ENCODE measurements at regions not wholly inside any gene's neighbourhood (a gene's known extent, or its start where the extent isn't known, plus 50 kb on each side); places are given as distances from the start of the nearest gene placed in this dataset.

DNA sequence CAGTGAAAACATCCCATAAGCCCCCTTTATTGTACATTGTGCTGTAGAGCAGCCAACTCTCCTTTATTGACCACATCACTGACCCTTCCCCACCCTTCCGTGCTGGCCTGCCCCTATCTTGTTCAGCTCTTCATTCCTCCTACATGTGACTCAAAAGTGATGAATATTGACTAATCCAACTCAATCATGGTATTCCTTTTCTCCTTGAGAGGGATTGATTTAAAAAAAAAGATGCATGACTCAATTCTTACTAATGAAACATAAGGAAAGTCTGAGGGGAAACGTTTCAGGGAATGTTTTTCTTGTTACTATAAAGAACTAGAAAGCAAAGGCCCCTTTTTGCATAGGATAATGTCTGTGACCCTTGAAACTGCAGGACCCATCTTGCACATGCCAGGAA lies 125.2 kb upstream of the SOX9 start:
- DNase-seq (ENCODE audit: low read depth, low spot score) (no peak), FAIRE-seq (no peak)
- Histone ChIP-seq H2AFZ (ENCODE audit: low read depth, low read length) (no peak overlapping the region), H3K36me3 (ENCODE audit: control insufficient read depth in 2 of 2, extremely low read depth in 1 of 2, insufficient read depth in 2 of 2, low read length in 2 of 2) (no peaks in the 10 kb centered on the region), H3K27me3 (ENCODE audit: control insufficient read depth in 2 of 2, insufficient read depth in 2 of 2, low read length in 2 of 2) (no peaks in the 10 kb centered on the region), H4K20me1 (replicated peaks; ENCODE audit: control insufficient read depth, extremely low read depth, insufficient read depth, low read length) (no peaks in the 10 kb centered on the region), H3K79me2 (ENCODE audit: control insufficient read depth, insufficient read depth, low read length) (no peaks in the 10 kb centered on the region), H3K9me3 (replicated peaks; ENCODE audit: control insufficient read depth, insufficient read depth, low read length) (peaks cover 10% of the 10 kb centered on the region), H3K4me3 (replicated peaks in 1 of 3; ENCODE audit: insufficient read depth in 1 of 3, low read depth in 1 of 3, low read length in 3 of 3) (no peak overlapping the region), H3K4me1 (ENCODE audit: control insufficient read depth, extremely low read depth, insufficient read depth, low read length) (no peaks in the 10 kb centered on the region), H3K27ac (ENCODE audit: insufficient read depth, low read depth, low read length) (no peak overlapping the region), H3K4me2 (ENCODE audit: insufficient read depth, low read length) (no peak overlapping the region), H3K9me1 (replicated peaks; ENCODE audit: control insufficient read depth, extremely low read depth, insufficient read depth, low read length) (no peaks in the 10 kb centered on the region), H3K9ac (replicated peaks; ENCODE audit: extremely low read depth, insufficient read depth, low read length) (no peak overlapping the region)
- TF ChIP-seq, protein P1, sequence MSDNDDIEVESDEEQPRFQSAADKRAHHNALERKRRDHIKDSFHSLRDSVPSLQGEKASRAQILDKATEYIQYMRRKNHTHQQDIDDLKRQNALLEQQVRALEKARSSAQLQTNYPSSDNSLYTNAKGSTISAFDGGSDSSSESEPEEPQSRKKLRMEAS (IDR thresholded peaks at IDR 0.05; ENCODE audit: insufficient read depth, insufficient read length), result no peak
- TF ChIP-seq POLR2AphosphoS5 (IDR thresholded peaks at IDR 0.05; ENCODE audit: insufficient read depth, low read depth, low read length) (no peak), EZH2 (IDR thresholded peaks at IDR 0.05; ENCODE audit: borderline replicate concordance, low read depth, low read length, severe bottlenecking) (no peak), POLR2A (IDR thresholded peaks at IDR 0.05; ENCODE audit: low read depth, low read length) (no peak), JUN (IDR thresholded peaks at IDR 0.05; ENCODE audit: borderline replicate concordance, insufficient read depth, insufficient read length, low read depth) (no peak), MYC (IDR thresholded peaks at IDR 0.05; ENCODE audit: low read depth, low read length) (no peak), GATA2 (IDR thresholded peaks at IDR 0.05; ENCODE audit: insufficient read depth, insufficient read length, low read depth, low read length) (no peak), FOS (IDR thresholded peaks at IDR 0.05; ENCODE audit: borderline replicate concordance, insufficient read depth, low read length) (no peak)
- TF ChIP-seq, protein P2, sequence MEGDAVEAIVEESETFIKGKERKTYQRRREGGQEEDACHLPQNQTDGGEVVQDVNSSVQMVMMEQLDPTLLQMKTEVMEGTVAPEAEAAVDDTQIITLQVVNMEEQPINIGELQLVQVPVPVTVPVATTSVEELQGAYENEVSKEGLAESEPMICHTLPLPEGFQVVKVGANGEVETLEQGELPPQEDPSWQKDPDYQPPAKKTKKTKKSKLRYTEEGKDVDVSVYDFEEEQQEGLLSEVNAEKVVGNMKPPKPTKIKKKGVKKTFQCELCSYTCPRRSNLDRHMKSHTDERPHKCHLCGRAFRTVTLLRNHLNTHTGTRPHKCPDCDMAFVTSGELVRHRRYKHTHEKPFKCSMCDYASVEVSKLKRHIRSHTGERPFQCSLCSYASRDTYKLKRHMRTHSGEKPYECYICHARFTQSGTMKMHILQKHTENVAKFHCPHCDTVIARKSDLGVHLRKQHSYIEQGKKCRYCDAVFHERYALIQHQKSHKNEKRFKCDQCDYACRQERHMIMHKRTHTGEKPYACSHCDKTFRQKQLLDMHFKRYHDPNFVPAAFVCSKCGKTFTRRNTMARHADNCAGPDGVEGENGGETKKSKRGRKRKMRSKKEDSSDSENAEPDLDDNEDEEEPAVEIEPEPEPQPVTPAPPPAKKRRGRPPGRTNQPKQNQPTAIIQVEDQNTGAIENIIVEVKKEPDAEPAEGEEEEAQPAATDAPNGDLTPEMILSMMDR (IDR thresholded peaks at IDR 0.05; ENCODE audit: extremely low read depth in 1 of 2, insufficient read depth in 1 of 2, low read depth in 1 of 2, low read length in 2 of 2), result no peak
- no TSS peak for BruUV-seq (replicated peaks)
- dilution Hi-C loops (cut with MboI; ENCODE audit: extremely low pct_ligation_motif_present, low sequenced_read_pairs), result no loop called here
- CTCF ChIA-PET, result no interaction called here
- intact Hi-C loops (cut with micrococcal nuclease), result no loop called here
- POLR2A ChIA-PET, result no interaction called here

Measured in endothelial cell of umbilical vein (primary cell).